ENCODE measurements at regions not wholly inside any gene's neighbourhood (a gene's known extent, or its start where the extent isn't known, plus 50 kb on each side); places are given as distances from the start of the nearest gene placed in this dataset.
"Not testable (repeated sequence)": the region's sequence is repeated elsewhere in the genome, so short reads cannot be mapped to it uniquely, and the experiment has no call there.

DNA sequence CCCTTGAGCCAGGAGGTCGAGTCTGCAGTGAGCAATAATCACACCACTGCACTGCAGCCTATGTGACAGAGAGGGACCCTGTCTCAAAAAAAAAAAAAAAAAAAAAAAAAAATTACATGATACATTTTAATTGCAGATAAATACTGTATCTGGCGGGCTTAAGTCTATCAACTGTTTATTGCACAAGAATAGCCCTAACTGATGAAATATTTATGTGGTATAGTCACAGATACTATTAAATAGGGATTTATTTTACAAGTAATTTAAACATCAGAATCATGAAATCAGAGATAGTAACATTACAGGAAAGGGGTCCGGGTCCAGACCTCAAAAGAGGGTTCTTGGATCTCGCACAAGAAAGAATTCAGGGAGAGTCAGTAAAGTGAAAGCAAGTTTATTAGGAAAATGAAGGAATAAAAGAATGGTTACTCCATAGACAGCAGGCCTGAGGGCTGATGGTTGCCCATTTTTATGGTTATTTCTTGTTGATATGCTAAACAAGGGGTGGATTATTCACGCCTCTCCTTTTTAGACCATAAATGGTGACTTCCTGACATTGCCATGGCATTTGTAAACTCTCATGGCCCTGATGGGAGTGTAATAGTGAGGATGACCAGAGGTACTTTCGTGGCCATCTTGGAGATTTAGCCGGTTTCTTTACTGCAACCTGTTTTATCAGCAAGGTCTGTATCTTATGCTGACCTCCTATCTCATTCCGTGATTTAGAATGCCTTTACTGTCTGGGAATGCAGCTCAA lies 166.6 kb downstream of the PMAIP1 start:
- Histone ChIP-seq H3K4me1 (ENCODE audit: control insufficient read depth, insufficient read depth, low read length) (no peaks in the 10 kb centered on the region), H3K9me3 (ENCODE audit: control insufficient read depth, insufficient read depth, low read depth, low read length) (no peaks in the 10 kb centered on the region), H3K4me3 (ENCODE audit: low read depth, low read length) (no peak overlapping the region), H3K27ac (ENCODE audit: extremely low read depth, low read depth, low read length) (no peak overlapping the region), H3K36me3 (ENCODE audit: control insufficient read depth in 2 of 2, insufficient read depth in 1 of 2, low read length in 2 of 2) (no peaks in the 10 kb centered on the region)
- TF ChIP-seq ZNF133 (tag by site-specific recombination; IDR thresholded peaks at IDR 0.05) (no peak), HOXA7 (CRISPR knock-in tag; IDR thresholded peaks at IDR 0.05; ENCODE audit: borderline replicate concordance) (no peak), ZNF202 (tag by site-specific recombination; IDR thresholded peaks at IDR 0.05; ENCODE audit: borderline replicate concordance) (no peak), OSR2 (tag by site-specific recombination; IDR thresholded peaks at IDR 0.05) (no peak)
- TF ChIP-seq, protein P1, sequence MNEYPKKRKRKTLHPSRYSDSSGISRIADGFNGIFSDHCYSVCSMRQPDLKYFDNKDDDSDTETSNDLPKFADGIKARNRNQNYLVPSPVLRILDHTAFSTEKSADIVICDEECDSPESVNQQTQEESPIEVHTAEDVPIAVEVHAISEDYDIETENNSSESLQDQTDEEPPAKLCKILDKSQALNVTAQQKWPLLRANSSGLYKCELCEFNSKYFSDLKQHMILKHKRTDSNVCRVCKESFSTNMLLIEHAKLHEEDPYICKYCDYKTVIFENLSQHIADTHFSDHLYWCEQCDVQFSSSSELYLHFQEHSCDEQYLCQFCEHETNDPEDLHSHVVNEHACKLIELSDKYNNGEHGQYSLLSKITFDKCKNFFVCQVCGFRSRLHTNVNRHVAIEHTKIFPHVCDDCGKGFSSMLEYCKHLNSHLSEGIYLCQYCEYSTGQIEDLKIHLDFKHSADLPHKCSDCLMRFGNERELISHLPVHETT (tag by site-specific recombination; IDR thresholded peaks at IDR 0.05) = no peak
- TF ChIP-seq, protein P2, sequence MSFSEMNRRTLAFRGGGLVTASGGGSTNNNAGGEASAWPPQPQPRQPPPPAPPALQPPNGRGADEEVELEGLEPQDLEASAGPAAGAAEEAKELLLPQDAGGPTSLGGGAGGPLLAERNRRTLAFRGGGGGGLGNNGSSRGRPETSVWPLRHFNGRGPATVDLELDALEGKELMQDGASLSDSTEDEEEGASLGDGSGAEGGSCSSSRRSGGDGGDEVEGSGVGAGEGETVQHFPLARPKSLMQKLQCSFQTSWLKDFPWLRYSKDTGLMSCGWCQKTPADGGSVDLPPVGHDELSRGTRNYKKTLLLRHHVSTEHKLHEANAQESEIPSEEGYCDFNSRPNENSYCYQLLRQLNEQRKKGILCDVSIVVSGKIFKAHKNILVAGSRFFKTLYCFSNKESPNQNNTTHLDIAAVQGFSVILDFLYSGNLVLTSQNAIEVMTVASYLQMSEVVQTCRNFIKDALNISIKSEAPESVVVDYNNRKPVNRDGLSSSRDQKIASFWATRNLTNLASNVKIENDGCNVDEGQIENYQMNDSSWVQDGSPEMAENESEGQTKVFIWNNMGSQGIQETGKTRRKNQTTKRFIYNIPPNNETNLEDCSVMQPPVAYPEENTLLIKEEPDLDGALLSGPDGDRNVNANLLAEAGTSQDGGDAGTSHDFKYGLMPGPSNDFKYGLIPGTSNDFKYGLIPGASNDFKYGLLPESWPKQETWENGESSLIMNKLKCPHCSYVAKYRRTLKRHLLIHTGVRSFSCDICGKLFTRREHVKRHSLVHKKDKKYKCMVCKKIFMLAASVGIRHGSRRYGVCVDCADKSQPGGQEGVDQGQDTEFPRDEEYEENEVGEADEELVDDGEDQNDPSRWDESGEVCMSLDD (tag by site-specific recombination; IDR thresholded peaks at IDR 0.05) = no peak
- ChIA-PET CTCF (no interaction called here), POLR2A (interaction anchor here (0.6 kb wide), 1 partner anchor 184 kb away, joined by 3 read pairs; no protein-coding TSS in a partner anchor)

DNA sequence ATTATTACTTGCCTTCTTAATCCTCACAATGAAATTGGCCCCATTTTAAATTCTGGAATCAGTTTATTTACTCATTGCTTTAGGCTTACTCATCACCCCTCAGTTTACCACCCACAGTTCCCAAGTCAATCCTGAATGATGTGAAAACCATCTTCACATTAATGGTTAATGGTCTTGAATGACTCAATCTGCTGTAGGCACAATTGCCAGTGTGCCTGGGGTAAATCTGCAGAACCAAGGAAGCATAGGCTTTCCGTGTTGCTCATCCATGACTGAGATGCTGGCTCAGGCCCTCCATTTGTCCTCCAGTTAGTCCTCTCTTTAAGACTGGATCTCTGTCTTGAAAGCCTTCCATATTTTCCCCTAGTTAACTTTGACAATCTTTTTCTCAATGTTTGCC lies 164.5 kb downstream of the PMAIP1 start:
- no peaks in the 10 kb centered on the region for H3K4me1 ChIP-seq (ENCODE audit: control insufficient read depth, insufficient read depth, low read length)
- no peaks in the 10 kb centered on the region for H3K36me3 ChIP-seq (ENCODE audit: control insufficient read depth in 2 of 2, insufficient read depth in 1 of 2, low read length in 2 of 2)
- ChIA-PET POLR2A (no interaction called here), CTCF (no interaction called here)
- H3K27ac ChIP-seq (ENCODE audit: extremely low read depth, low read depth, low read length) = no peak overlapping the region
- TF ChIP-seq GLI2 (tag by site-specific recombination; IDR thresholded peaks at IDR 0.05; ENCODE audit: borderline replicate concordance, low read depth) = no peak
- TF ChIP-seq ZNF132 (tag by site-specific recombination; IDR thresholded peaks at IDR 0.05; ENCODE audit: borderline replicate concordance) = no peak
- no peak for TF ChIP-seq ZNF621 (tag by site-specific recombination; IDR thresholded peaks at IDR 0.05)
- TF ChIP-seq, protein P1 (tag by site-specific recombination; IDR thresholded peaks at IDR 0.05) = no peak
- no peaks in the 10 kb centered on the region for H3K9me3 ChIP-seq (ENCODE audit: control insufficient read depth, insufficient read depth, low read depth, low read length)
- H3K4me3 ChIP-seq (ENCODE audit: low read depth, low read length) = no peak overlapping the region

DNA sequence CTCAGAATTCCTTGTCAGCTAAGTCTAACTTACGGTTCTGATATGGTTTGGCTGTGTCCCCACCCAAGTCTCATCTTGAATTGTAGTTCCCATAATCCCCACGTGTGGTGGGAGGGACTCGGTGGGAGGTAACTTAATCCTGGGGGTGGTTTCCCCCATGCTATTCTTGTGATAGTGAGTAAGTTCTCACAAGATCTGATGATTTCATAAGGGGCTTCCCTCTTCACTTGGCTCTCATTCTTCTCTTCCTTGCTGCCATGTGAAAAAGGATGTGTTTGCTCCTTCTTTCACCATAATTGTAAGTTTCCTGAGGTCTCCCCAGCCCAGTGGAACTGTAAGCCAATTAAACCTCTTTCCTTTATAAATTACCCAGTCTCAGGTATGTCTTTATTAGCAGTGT lies 163.0 kb downstream of the PMAIP1 start:
- H3K4me3 ChIP-seq (ENCODE audit: low read depth, low read length); H3K27ac ChIP-seq (ENCODE audit: extremely low read depth, low read depth, low read length); H3K4me1 ChIP-seq (ENCODE audit: control insufficient read depth, insufficient read depth, low read length); H3K9me3 ChIP-seq (ENCODE audit: control insufficient read depth, insufficient read depth, low read depth, low read length); H3K36me3 ChIP-seq (ENCODE audit: control insufficient read depth in 2 of 2, insufficient read depth in 1 of 2, low read length in 2 of 2); POLR2A ChIA-PET: not testable (repeated sequence)
- CTCF ChIA-PET = interaction anchor here (0.5 kb wide), 1 partner anchor 112 kb away, joined by 3 read pairs; no protein-coding TSS in a partner anchor

GRCh38 chr18:60062396-60062795 lies 162.6 kb downstream of the PMAIP1 start:
- ChIA-PET POLR2A (no interaction called here), CTCF (interaction anchor here (0.5 kb wide), 1 partner anchor 111 kb away, joined by 3 read pairs; no protein-coding TSS in a partner anchor)
- no peaks in the 10 kb centered on the region for H3K36me3 ChIP-seq (ENCODE audit: control insufficient read depth in 2 of 2, insufficient read depth in 1 of 2, low read length in 2 of 2)
- no peak overlapping the region for H3K4me3 ChIP-seq (ENCODE audit: low read depth, low read length)
- H3K4me1 ChIP-seq (ENCODE audit: control insufficient read depth, insufficient read depth, low read length) = no peaks in the 10 kb centered on the region
- no peak for TF ChIP-seq REST (tag by site-specific recombination; IDR thresholded peaks at IDR 0.05)
- H3K27ac ChIP-seq (ENCODE audit: extremely low read depth, low read depth, low read length) = no peak overlapping the region
- H3K9me3 ChIP-seq (ENCODE audit: control insufficient read depth, insufficient read depth, low read depth, low read length) = no peaks in the 10 kb centered on the region

Data from HEK293 (cell line).